ENCODE measurements at regions not wholly inside any gene's neighbourhood (a gene's known extent, or its start where the extent isn't known, plus 50 kb on each side); places are given as distances from the start of the nearest gene placed in this dataset.

DNA sequence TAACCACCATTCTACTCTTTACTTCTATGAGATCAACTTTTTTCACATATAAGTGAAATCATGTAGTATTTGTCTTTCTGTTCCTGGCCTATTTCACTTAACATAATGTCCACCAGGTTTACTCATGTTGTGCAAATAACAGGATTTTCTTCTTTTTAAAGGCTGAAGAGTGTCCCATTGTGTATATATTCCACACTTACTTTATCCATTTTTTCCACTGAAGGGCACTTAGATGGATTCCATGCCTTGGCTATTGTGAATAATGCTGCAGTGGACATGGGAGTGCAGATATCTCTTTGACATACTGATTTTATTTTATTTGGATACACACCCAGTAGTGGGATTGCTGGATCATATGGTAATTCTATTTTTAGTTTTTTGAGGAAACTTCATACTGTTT is 181.1 kb upstream of the HMGA2 start:
- TF ChIP-seq CTCF (IDR thresholded peaks at IDR 0.05; ENCODE audit: low read depth, low read length, missing input control) (no peak), EGR1 (IDR thresholded peaks at IDR 0.05; ENCODE audit: low read depth in 2 of 2) (no peak), SP1 (IDR thresholded peaks at IDR 0.05) (no peak)
- TF ChIP-seq, protein P1, sequence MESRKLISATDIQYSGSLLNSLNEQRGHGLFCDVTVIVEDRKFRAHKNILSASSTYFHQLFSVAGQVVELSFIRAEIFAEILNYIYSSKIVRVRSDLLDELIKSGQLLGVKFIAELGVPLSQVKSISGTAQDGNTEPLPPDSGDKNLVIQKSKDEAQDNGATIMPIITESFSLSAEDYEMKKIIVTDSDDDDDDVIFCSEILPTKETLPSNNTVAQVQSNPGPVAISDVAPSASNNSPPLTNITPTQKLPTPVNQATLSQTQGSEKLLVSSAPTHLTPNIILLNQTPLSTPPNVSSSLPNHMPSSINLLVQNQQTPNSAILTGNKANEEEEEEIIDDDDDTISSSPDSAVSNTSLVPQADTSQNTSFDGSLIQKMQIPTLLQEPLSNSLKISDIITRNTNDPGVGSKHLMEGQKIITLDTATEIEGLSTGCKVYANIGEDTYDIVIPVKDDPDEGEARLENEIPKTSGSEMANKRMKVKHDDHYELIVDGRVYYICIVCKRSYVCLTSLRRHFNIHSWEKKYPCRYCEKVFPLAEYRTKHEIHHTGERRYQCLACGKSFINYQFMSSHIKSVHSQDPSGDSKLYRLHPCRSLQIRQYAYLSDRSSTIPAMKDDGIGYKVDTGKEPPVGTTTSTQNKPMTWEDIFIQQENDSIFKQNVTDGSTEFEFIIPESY (IDR thresholded peaks at IDR 0.05) = no peak
- TF ChIP-seq, protein P2, sequence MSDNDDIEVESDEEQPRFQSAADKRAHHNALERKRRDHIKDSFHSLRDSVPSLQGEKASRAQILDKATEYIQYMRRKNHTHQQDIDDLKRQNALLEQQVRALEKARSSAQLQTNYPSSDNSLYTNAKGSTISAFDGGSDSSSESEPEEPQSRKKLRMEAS (IDR thresholded peaks at IDR 0.05) = no peak

Data from liver (tissue), 3 donors.